ENCODE measurements at regions not wholly inside any gene's neighbourhood (a gene's known extent, or its start where the extent isn't known, plus 50 kb on each side); places are given as distances from the start of the nearest gene placed in this dataset.

GRCh38 chrX:117053260-117053659, 590.5 kb upstream of the CT83 start:
- Histone ChIP-seq H3K27me3 (ENCODE audit: control insufficient read depth in 4 of 4, insufficient read depth in 4 of 4, low read length in 3 of 4) (no peaks in the 10 kb centered on the region), H3K27ac (ENCODE audit: low read depth in 1 of 2, low read length in 2 of 2) (no peak overlapping the region), H3K9me3 (ENCODE audit: control insufficient read depth in 4 of 4, low read length in 3 of 4) (peaks cover 0 to 2% (median 0%) of the 10 kb centered on the region in 4 donors), H3K36me3 (ENCODE audit: control insufficient read depth in 4 of 4, insufficient read depth in 3 of 4, low read depth in 1 of 4, low read length in 3 of 4) (no peaks in the 10 kb centered on the region), H3K4me1 (ENCODE audit: control insufficient read depth in 4 of 4, insufficient read depth in 4 of 4, low read length in 3 of 4) (no peaks in the 10 kb centered on the region), H3K9ac (ENCODE audit: low read depth in 1 of 2, low read length in 2 of 2) (no peak overlapping the region), H3K4me3 (ENCODE audit: low read depth in 1 of 3, low read length in 3 of 3) (no peak overlapping the region)
- no peak for DNase-seq (ENCODE audit: low spot score)
- WGBS: 7% methylated on average over 1 of the region's 1 CpG
- TF ChIP-seq, protein P1, sequence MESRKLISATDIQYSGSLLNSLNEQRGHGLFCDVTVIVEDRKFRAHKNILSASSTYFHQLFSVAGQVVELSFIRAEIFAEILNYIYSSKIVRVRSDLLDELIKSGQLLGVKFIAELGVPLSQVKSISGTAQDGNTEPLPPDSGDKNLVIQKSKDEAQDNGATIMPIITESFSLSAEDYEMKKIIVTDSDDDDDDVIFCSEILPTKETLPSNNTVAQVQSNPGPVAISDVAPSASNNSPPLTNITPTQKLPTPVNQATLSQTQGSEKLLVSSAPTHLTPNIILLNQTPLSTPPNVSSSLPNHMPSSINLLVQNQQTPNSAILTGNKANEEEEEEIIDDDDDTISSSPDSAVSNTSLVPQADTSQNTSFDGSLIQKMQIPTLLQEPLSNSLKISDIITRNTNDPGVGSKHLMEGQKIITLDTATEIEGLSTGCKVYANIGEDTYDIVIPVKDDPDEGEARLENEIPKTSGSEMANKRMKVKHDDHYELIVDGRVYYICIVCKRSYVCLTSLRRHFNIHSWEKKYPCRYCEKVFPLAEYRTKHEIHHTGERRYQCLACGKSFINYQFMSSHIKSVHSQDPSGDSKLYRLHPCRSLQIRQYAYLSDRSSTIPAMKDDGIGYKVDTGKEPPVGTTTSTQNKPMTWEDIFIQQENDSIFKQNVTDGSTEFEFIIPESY (IDR thresholded peaks at IDR 0.05): no peak
- TF ChIP-seq YY1 (IDR thresholded peaks at IDR 0.05): no peak
- no peak for TF ChIP-seq FOXA1 (IDR thresholded peaks at IDR 0.05)
- TF ChIP-seq, protein P2, sequence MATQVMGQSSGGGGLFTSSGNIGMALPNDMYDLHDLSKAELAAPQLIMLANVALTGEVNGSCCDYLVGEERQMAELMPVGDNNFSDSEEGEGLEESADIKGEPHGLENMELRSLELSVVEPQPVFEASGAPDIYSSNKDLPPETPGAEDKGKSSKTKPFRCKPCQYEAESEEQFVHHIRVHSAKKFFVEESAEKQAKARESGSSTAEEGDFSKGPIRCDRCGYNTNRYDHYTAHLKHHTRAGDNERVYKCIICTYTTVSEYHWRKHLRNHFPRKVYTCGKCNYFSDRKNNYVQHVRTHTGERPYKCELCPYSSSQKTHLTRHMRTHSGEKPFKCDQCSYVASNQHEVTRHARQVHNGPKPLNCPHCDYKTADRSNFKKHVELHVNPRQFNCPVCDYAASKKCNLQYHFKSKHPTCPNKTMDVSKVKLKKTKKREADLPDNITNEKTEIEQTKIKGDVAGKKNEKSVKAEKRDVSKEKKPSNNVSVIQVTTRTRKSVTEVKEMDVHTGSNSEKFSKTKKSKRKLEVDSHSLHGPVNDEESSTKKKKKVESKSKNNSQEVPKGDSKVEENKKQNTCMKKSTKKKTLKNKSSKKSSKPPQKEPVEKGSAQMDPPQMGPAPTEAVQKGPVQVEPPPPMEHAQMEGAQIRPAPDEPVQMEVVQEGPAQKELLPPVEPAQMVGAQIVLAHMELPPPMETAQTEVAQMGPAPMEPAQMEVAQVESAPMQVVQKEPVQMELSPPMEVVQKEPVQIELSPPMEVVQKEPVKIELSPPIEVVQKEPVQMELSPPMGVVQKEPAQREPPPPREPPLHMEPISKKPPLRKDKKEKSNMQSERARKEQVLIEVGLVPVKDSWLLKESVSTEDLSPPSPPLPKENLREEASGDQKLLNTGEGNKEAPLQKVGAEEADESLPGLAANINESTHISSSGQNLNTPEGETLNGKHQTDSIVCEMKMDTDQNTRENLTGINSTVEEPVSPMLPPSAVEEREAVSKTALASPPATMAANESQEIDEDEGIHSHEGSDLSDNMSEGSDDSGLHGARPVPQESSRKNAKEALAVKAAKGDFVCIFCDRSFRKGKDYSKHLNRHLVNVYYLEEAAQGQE (IDR thresholded peaks at IDR 0.05): no peak
- TF ChIP-seq CTCF (IDR thresholded peaks at IDR 0.05; ENCODE audit: low read depth, low read length, missing input control): no peak
- TF ChIP-seq TAF1 (conservative IDR thresholded peaks at IDR 0.05): no peak
- TF ChIP-seq RXRA (IDR thresholded peaks at IDR 0.05): no peak
- TF ChIP-seq SP1 (IDR thresholded peaks at IDR 0.05): no peak
- TF ChIP-seq JUND (IDR thresholded peaks at IDR 0.05): no peak
- no peak for TF ChIP-seq ATF3 (IDR thresholded peaks at IDR 0.05)
- TF ChIP-seq NR2F2 (IDR thresholded peaks at IDR 0.05): no peak
- TF ChIP-seq MAX (IDR thresholded peaks at IDR 0.05): no peak

GRCh38 chrX:117038918-117039440, 576.2 kb upstream of the CT83 start:
- no peaks in the 10 kb centered on the region for H3K27me3 ChIP-seq (ENCODE audit: control insufficient read depth in 4 of 4, insufficient read depth in 4 of 4, low read length in 3 of 4)
- H3K27ac ChIP-seq (ENCODE audit: low read depth in 1 of 2, low read length in 2 of 2): no peak overlapping the region
- H3K36me3 ChIP-seq (ENCODE audit: control insufficient read depth in 4 of 4, insufficient read depth in 3 of 4, low read depth in 1 of 4, low read length in 3 of 4): no peaks in the 10 kb centered on the region
- WGBS: 68% methylated on average over 1 of the region's 1 CpG
- no peaks in the 10 kb centered on the region for H3K9me3 ChIP-seq (ENCODE audit: control insufficient read depth in 4 of 4, low read length in 3 of 4)
- H3K4me1 ChIP-seq (ENCODE audit: control insufficient read depth in 4 of 4, insufficient read depth in 4 of 4, low read length in 3 of 4): no peaks in the 10 kb centered on the region
- no peak for DNase-seq (ENCODE audit: low spot score)
- H3K4me3 ChIP-seq (ENCODE audit: low read depth in 1 of 3, low read length in 3 of 3): no peak overlapping the region
- TF ChIP-seq CTCF (IDR thresholded peaks at IDR 0.05; ENCODE audit: low read depth, low read length, missing input control): no peak
- TF ChIP-seq TAF1 (conservative IDR thresholded peaks at IDR 0.05): no peak
- TF ChIP-seq, protein P2 (IDR thresholded peaks at IDR 0.05): no peak
- TF ChIP-seq ATF3 (IDR thresholded peaks at IDR 0.05): no peak
- no peak for TF ChIP-seq YY1 (IDR thresholded peaks at IDR 0.05)
- TF ChIP-seq FOXA1 (IDR thresholded peaks at IDR 0.05): no peak
- TF ChIP-seq EGR1 (IDR thresholded peaks at IDR 0.05; ENCODE audit: low read depth in 2 of 2): no peak
- no peak for TF ChIP-seq FOXA2 (IDR thresholded peaks at IDR 0.05)
- TF ChIP-seq, protein P1 (IDR thresholded peaks at IDR 0.05): no peak
- no peak overlapping the region for H3K9ac ChIP-seq (ENCODE audit: low read depth in 1 of 2, low read length in 2 of 2)
